ENCODE measurements at regions not wholly inside any gene's neighbourhood (a gene's known extent, or its start where the extent isn't known, plus 50 kb on each side); places are given as distances from the start of the nearest gene placed in this dataset.

DNA sequence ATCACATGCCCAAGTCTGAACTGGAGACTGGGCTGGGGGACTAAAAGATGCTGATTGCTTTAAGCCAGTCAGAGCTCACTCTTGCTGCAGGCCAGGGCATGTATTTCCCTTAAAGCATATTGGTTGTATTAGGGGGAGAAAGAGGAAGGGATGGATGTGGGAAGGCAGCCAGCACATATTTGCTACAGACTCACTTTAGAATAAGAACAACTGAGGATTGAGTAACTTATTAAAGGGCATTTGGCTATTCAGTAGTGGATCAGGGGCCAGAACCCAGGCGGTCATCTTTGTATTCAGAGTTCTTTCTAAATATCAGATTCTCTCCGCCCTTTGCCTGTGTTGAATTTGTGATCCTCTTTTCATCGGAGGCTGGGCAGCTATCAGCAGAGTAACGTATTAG, 231.7 kb downstream of the HAPSTR1 start:
- no peaks in the 10 kb centered on the region for H3K27me3 ChIP-seq (ENCODE audit: insufficient read depth)
- DNase-seq (ENCODE audit: low spot score) (no peak), ATAC-seq (no peak)
- peaks cover 3% of the 10 kb centered on the region; the same call in 1 of the 2 replicates for H3K9me2 ChIP-seq (ENCODE audit: insufficient read depth)
- H3K36me3 Mint-ChIP-seq (ENCODE audit: low read depth) = no peaks in the 10 kb centered on the region
- peaks cover 4% of the 10 kb centered on the region; the same call in 1 of the 3 replicates for H3K9me3 Mint-ChIP-seq
- no peak for TF ChIP-seq EZH2 (IDR thresholded peaks at IDR 0.05; ENCODE audit: low read depth, unreplicated experiment)
- TF ChIP-seq, protein P1, sequence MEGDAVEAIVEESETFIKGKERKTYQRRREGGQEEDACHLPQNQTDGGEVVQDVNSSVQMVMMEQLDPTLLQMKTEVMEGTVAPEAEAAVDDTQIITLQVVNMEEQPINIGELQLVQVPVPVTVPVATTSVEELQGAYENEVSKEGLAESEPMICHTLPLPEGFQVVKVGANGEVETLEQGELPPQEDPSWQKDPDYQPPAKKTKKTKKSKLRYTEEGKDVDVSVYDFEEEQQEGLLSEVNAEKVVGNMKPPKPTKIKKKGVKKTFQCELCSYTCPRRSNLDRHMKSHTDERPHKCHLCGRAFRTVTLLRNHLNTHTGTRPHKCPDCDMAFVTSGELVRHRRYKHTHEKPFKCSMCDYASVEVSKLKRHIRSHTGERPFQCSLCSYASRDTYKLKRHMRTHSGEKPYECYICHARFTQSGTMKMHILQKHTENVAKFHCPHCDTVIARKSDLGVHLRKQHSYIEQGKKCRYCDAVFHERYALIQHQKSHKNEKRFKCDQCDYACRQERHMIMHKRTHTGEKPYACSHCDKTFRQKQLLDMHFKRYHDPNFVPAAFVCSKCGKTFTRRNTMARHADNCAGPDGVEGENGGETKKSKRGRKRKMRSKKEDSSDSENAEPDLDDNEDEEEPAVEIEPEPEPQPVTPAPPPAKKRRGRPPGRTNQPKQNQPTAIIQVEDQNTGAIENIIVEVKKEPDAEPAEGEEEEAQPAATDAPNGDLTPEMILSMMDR (conservative IDR thresholded peaks at IDR 0.05; ENCODE audit: low read depth in 2 of 2) = no peak
- no peak for TF ChIP-seq JUNB (IDR thresholded peaks at IDR 0.05; ENCODE audit: unreplicated experiment)
- TF ChIP-seq ZNF114 (CRISPR knock-in tag; IDR thresholded peaks at IDR 0.05) = no peak
- TF ChIP-seq, protein P2, sequence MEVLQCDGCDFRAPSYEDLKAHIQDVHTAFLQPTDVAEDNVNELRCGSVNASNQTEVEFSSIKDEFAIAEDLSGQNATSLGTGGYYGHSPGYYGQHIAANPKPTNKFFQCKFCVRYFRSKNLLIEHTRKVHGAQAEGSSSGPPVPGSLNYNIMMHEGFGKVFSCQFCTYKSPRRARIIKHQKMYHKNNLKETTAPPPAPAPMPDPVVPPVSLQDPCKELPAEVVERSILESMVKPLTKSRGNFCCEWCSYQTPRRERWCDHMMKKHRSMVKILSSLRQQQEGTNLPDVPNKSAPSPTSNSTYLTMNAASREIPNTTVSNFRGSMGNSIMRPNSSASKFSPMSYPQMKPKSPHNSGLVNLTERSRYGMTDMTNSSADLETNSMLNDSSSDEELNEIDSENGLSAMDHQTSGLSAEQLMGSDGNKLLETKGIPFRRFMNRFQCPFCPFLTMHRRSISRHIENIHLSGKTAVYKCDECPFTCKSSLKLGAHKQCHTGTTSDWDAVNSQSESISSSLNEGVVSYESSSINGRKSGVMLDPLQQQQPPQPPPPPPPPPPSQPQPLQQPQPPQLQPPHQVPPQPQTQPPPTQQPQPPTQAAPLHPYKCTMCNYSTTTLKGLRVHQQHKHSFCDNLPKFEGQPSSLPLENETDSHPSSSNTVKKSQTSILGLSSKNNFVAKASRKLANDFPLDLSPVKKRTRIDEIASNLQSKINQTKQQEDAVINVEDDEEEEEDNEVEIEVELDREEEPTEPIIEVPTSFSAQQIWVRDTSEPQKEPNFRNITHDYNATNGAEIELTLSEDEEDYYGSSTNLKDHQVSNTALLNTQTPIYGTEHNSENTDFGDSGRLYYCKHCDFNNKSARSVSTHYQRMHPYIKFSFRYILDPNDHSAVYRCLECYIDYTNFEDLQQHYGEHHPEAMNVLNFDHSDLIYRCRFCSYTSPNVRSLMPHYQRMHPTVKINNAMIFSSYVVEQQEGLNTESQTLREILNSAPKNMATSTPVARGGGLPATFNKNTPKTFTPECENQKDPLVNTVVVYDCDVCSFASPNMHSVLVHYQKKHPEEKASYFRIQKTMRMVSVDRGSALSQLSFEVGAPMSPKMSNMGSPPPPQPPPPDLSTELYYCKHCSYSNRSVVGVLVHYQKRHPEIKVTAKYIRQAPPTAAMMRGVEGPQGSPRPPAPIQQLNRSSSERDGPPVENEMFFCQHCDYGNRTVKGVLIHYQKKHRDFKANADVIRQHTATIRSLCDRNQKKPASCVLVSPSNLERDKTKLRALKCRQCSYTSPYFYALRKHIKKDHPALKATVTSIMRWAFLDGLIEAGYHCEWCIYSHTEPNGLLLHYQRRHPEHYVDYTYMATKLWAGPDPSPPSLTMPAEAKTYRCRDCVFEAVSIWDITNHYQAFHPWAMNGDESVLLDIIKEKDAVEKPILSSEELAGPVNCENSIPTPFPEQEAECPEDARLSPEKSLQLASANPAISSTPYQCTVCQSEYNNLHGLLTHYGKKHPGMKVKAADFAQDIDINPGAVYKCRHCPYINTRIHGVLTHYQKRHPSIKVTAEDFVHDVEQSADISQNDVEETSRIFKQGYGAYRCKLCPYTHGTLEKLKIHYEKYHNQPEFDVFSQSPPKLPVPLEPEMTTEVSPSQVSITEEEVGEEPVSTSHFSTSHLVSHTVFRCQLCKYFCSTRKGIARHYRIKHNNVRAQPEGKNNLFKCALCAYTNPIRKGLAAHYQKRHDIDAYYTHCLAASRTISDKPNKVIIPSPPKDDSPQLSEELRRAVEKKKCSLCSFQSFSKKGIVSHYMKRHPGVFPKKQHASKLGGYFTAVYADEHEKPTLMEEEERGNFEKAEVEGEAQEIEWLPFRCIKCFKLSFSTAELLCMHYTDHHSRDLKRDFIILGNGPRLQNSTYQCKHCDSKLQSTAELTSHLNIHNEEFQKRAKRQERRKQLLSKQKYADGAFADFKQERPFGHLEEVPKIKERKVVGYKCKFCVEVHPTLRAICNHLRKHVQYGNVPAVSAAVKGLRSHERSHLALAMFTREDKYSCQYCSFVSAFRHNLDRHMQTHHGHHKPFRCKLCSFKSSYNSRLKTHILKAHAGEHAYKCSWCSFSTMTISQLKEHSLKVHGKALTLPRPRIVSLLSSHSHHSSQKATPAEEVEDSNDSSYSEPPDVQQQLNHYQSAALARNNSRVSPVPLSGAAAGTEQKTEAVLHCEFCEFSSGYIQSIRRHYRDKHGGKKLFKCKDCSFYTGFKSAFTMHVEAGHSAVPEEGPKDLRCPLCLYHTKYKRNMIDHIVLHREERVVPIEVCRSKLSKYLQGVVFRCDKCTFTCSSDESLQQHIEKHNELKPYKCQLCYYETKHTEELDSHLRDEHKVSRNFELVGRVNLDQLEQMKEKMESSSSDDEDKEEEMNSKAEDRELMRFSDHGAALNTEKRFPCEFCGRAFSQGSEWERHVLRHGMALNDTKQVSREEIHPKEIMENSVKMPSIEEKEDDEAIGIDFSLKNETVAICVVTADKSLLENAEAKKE (CRISPR knock-in tag; IDR thresholded peaks at IDR 0.05) = no peak
- no peaks in the 10 kb centered on the region for H3K79me2 ChIP-seq (replicated peaks; ENCODE audit: insufficient read depth)
- peaks cover 13% of the 10 kb centered on the region for H3K4me1 Mint-ChIP-seq
- no peaks in the 10 kb centered on the region for H3K27me3 Mint-ChIP-seq (ENCODE audit: insufficient read depth, low read depth, poor library complexity)
- H4K20me1 ChIP-seq (replicated peaks; ENCODE audit: insufficient read depth) = no peaks in the 10 kb centered on the region
- H3K4me1 ChIP-seq (ENCODE audit: insufficient read depth) = peaks cover 16% of the 10 kb centered on the region
- no peak overlapping the region for H3K4me3 ChIP-seq
- no peak overlapping the region for H3K4me2 ChIP-seq
- no peak overlapping the region for H3K27ac ChIP-seq (ENCODE audit: low read depth)
- H2AFZ ChIP-seq = peak overlapping the region; percentile 84
- H3K27ac Mint-ChIP-seq = no peak overlapping the region
- no peaks in the 10 kb centered on the region for H3F3A ChIP-seq (replicated peaks; ENCODE audit: low read depth)
- no peak overlapping the region for H3K4me3 Mint-ChIP-seq
- H3K36me3 ChIP-seq (ENCODE audit: insufficient read depth) = no peaks in the 10 kb centered on the region
